ENCODE measurements at regions not wholly inside any gene's neighbourhood (a gene's known extent, or its start where the extent isn't known, plus 50 kb on each side); places are given as distances from the start of the nearest gene placed in this dataset.

DNA sequence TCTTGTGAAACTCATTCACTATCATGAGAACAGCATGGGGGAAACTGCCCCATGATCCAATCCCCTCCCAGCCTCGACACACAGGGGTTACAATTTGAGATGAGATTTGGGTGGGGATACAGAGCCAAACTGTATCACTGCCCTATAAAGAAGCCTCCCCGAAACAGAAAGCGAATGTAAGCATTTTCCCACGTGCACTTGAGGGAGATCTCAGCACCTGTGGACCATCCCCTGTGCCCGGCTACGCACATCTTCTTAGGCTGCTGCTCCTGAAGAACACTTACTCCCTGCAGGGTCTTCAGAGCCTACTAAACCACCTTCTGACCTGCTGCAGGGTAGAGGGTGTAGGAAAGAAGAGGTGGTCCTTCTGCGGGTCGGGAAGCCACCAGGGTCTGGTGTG lies 410.2 kb upstream of the IRX2 start:
- no peak for DNase-seq (ENCODE audit: low spot score in 2 of 2)
- Histone ChIP-seq H3K4me3 (no peak overlapping the region), H3K4me1 (no peaks in the 10 kb centered on the region), H3K36me3 (no peaks in the 10 kb centered on the region), H3K27ac (no peak overlapping the region), H3K27me3 (no peaks in the 10 kb centered on the region), H3K9me3 (peaks cover 0 to 11% (median 0%) of the 10 kb centered on the region in 4 donors)
- WGBS, 2 donors = 50 to 68% methylated on average over 8 of the region's 8 CpGs
- TF ChIP-seq POLR2A (IDR thresholded peaks at IDR 0.05) = no peak
- TF ChIP-seq, protein P1, sequence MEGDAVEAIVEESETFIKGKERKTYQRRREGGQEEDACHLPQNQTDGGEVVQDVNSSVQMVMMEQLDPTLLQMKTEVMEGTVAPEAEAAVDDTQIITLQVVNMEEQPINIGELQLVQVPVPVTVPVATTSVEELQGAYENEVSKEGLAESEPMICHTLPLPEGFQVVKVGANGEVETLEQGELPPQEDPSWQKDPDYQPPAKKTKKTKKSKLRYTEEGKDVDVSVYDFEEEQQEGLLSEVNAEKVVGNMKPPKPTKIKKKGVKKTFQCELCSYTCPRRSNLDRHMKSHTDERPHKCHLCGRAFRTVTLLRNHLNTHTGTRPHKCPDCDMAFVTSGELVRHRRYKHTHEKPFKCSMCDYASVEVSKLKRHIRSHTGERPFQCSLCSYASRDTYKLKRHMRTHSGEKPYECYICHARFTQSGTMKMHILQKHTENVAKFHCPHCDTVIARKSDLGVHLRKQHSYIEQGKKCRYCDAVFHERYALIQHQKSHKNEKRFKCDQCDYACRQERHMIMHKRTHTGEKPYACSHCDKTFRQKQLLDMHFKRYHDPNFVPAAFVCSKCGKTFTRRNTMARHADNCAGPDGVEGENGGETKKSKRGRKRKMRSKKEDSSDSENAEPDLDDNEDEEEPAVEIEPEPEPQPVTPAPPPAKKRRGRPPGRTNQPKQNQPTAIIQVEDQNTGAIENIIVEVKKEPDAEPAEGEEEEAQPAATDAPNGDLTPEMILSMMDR (IDR thresholded peaks at IDR 0.05) = no peak
- TF ChIP-seq EP300 (IDR thresholded peaks at IDR 0.05) = no peak

DNA sequence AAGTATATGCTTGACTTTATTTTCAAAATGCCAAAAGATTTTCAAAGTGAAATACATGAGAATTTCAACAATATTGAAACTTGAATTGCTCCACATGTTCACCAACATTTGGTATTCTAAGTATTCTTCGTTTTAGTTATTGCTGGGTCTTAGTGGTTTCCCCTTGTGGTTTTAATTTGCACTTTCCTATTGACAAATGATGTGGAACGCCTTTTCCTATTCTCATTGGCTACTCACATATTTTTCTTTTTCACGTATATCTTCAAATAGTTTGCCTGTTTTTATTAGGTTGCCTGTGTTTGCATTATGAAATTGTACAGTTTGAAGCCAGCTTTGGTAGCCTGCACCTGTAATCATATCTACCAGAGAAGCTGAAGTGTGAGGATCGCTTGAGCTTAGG lies 405.7 kb upstream of the IRX2 start:
- Histone ChIP-seq H3K9me3 (no peaks in the 10 kb centered on the region), H3K4me3 (no peak overlapping the region), H3K27me3 (no peaks in the 10 kb centered on the region), H3K27ac (no peak overlapping the region), H3K4me1 (no peaks in the 10 kb centered on the region), H3K36me3 (no peaks in the 10 kb centered on the region)
- TF ChIP-seq EP300 (IDR thresholded peaks at IDR 0.05) (no peak), POLR2A (IDR thresholded peaks at IDR 0.05) (no peak)
- TF ChIP-seq, protein P1 (IDR thresholded peaks at IDR 0.05) = no peak
- DNase-seq (ENCODE audit: low spot score in 2 of 2) = no peak
- 51 to 56% methylated on average over 4 of the region's 4 CpGs for WGBS, 2 donors

DNA sequence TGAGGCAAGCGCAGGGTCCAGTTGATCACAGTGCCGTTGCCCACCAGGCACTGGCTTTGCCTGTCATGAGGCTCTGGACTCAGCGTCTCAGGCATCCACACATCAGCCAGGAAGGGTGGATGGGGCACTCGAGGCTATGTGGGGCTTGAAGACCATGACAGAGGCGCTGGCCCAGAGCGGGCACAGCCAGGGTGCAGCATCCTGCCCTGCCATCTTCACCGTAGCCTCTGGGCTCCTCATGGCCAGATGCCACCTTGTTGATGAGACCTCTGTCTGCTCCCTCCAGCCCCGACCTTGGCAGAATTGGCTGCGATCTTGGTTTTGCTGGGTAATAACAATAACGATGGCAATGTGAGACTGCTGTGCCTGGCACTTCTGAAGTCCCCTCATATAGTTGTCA lies 404.2 kb upstream of the IRX2 start:
- DNase-seq (ENCODE audit: low spot score in 2 of 2) = no peak
- WGBS, 2 donors = 86 to 93% methylated on average over 8 to 9 of the region's 10 CpGs
- H3K36me3 ChIP-seq = no peaks in the 10 kb centered on the region
- H3K9me3 ChIP-seq = no peaks in the 10 kb centered on the region
- no peak for TF ChIP-seq POLR2A (IDR thresholded peaks at IDR 0.05)
- TF ChIP-seq, protein P1 (IDR thresholded peaks at IDR 0.05) = no peak
- TF ChIP-seq EP300 (IDR thresholded peaks at IDR 0.05) = no peak
- no peaks in the 10 kb centered on the region for H3K4me1 ChIP-seq
- no peak overlapping the region for H3K27ac ChIP-seq
- no peaks in the 10 kb centered on the region for H3K27me3 ChIP-seq
- H3K4me3 ChIP-seq = no peak overlapping the region

GRCh38 chr5:3155046-3155445 lies 403.6 kb upstream of the IRX2 start:
- TF ChIP-seq, protein P1 (IDR thresholded peaks at IDR 0.05) = no peak
- TF ChIP-seq POLR2A (IDR thresholded peaks at IDR 0.05) = no peak
- WGBS, 2 donors = 25 to 29% methylated on average over 10 of the region's 10 CpGs
- Histone ChIP-seq H3K27ac (no peak overlapping the region), H3K9me3 (no peaks in the 10 kb centered on the region), H3K4me1 (no peaks in the 10 kb centered on the region), H3K4me3 (no peak overlapping the region), H3K27me3 (no peaks in the 10 kb centered on the region), H3K36me3 (no peaks in the 10 kb centered on the region)
- DNase-seq (ENCODE audit: low spot score in 2 of 2) = no peak

- no peaks in the 10 kb centered on the region for H3K36me3 ChIP-seq
- H3K4me3 ChIP-seq = no peak overlapping the region
- TF ChIP-seq EP300 (IDR thresholded peaks at IDR 0.05) = no peak
- TF ChIP-seq, protein P1 (IDR thresholded peaks at IDR 0.05) = no peak
- TF ChIP-seq POLR2A (IDR thresholded peaks at IDR 0.05) = no peak
- H3K27ac ChIP-seq = no peak overlapping the region
- no peaks in the 10 kb centered on the region for H3K9me3 ChIP-seq
- H3K4me1 ChIP-seq = no peaks in the 10 kb centered on the region
- H3K27me3 ChIP-seq = no peaks in the 10 kb centered on the region
- 48 to 55% methylated on average over 4 of the region's 4 CpGs for WGBS, 2 donors
- DNase-seq (ENCODE audit: low spot score in 2 of 2) = no peak
Measured at GRCh38 chr5:3153906-3154305, 402.4 kb upstream of the IRX2 start.

All from tibial nerve (tissue), 4 donors.